Activated gamma-delta T cell treated with anti-CD3 and anti-CD28 coated beads, Interleukin-2, amount 50 U/mL, for 16 hours (primary cell): ENCODE measurements at regions not wholly inside any gene's neighbourhood (a gene's known extent, or its start where the extent isn't known, plus 50 kb on each side); places are given as distances from the start of the nearest gene placed in this dataset.
A peak's percentile ranks its signal among the peaks of the same experiment; 100 is the strongest.

Source experiments
- DNase-seq: peaks from one replicate; pipeline ENCODE4 v3.0.0-alpha.2; 2020; ENCODE audit warnings: low read depth

DNA sequence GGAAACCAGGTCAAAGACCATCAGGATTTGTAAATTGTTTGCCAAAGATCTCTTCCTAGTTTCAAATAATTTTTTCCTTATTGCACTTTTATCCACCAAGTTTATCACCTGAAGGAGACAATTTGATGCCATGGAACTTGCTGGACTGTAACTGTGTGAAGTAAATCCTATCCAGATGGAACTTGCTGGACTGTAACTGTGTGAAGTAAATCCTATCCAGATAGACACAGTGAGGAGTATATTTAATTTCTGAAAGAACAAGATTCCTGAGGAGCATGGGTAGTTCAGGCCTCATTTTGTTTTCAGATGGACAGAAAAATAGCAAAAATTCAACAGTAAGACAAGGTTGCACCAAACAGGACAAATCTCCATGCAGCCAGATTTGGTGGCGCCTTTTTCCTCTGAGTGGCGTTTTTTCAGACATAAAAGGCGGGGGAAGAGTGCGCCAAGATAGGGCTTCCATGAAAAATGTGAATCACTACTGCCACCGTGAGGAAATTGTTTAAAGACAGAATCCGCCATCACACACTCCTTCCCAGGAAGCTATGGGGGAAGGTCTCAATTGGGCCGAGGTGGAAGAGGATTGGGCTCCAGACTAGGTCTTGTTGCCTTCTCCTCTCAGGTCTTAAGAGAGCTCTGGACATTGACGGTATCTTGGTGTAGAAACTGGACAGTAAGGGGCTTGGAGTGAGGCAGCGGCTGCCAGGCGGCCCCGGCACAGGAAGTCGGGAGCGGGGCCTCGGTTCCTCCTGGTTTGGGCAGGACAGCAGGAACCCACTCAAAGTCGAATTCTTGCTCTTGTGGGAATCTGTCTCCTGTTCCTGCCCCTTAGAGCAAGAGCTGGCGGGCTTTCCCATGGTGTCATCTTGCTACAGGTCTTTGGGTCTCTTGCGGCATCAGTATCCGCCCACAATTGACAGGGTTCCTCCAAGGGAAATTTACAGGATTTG is 234.7 kb downstream of the OR13H1 start:
- DNase-seq = peak; percentile 61

DNA sequence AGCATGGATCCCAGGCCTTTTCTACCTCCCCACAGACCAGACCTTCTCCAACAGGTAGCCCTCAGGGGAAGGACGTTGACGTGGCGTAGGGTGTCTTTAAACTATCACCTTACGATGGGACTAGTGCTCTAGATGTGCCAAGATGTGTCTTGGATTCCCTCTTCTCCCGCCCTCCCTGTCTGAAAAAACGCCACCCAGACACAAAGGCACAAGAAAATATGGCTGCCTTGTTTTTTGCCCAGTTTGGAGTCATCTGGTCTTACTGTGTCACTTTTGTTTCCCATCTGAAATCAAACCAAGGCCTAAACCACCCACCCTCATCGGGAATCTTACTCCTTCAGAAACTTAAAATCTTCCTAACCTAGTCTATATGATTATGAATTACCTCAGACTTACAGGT is 235.4 kb downstream of the OR13H1 start:
- no peak for DNase-seq

- DNase-seq = no peak
These were observed 235.9 kb downstream of the OR13H1 start for GRCh38 chrX:131779741-131780140.

DNA sequence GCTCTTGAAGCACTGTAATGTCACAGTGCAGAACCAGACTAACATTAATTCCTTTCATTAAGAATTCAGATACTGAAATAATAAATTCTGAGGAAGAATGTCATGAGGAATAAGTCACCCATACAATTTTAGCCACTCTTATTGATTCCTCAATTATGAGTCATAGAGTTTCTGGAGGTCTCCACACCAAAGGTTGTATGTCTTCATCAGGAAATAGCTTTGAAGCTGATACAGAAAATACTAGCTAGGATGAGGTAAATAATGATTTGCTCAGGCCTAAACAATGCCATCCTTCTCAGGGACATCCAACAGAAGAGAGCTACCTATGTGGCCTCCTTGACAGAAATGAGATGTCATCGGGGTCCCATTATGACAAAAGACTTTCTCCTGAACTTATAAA is 238.8 kb downstream of the OR13H1 start:
- no peak for DNase-seq

DNA sequence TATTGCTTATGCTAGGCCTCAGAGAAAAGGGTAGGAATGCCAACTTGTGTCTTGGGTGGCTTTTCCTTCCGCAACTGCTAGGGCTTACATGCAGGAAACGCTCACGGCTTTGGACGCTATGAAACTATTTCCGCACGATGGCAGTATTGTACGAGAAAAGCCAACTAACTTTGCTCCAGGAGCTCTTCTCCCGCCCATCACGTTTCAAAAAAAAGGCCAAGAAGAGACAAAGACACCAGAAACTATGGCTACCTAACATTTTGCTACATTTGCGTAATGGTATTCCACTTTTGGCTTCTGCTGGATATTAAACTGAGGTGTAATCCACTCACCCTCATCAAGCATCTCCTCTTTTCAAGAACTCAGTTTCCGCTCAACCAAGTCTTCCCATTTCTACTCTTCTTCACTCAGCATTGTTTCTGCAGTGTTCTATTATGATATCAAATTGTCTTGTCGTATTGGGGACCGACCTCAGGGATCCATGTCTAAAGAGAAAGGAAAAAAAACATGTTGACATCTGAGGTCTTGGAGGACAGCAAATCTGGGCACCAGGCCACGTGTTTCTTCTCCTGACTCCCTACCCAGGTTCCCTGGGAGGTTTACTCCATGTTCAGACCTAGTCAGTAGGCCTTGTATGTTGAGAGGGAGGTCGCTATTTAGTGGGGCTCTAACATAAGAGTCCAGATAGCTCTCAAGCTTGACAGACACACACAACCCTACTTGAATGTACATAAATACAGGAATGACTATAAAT is 239.4 kb upstream of the STK26 start:
- peak; percentile 62 for DNase-seq

GRCh38 chrX:131789664-131790063 is 233.4 kb upstream of the STK26 start:
- no peak for DNase-seq

DNA sequence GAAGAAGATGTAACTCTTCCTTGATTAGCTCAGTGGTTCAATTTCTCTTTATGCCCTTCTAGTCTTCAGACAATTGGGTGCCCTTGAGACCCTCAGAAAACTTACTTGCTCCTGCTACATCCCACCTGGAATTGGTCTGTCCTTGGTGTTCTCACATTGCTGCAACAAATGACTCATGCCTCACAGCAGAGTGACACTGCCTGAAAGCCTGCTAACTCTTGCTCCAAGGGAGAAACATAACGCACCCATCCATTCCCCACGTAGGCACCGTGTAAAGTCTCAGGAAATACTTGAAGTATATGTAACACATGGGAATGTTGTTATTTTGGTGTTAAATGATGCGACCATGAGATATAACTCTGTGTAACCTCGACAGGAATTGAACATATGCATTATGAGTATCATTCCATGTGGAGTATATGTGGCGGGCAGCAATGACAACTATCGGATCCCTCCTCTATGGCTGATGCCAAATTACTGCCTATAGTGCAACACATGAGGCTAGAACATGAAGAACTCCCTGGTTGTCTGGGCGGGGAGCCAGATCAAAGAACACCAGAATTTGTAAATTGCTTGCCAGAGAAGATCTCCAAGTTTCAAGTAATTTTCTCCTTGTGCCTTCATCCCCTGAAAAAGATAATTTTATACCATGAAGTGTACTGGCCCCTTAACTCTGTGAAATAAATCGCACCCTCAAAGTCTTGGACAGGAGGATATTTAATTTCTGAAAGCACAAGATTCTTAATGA is 231.3 kb upstream of the STK26 start:
- DNase-seq = no peak

- peak; percentile 81 for DNase-seq
These were observed 230.7 kb upstream of the STK26 start for GRCh38 chrX:131792356-131792749.

- peak; percentile 80 for DNase-seq
These were observed 230.2 kb upstream of the STK26 start for GRCh38 chrX:131792789-131793462.

- no peak for DNase-seq
These were observed 227.5 kb upstream of the STK26 start for GRCh38 chrX:131795442-131796229.

- DNase-seq = no peak
These were observed 222.0 kb upstream of the STK26 start for GRCh38 chrX:131801066-131801465.

DNA sequence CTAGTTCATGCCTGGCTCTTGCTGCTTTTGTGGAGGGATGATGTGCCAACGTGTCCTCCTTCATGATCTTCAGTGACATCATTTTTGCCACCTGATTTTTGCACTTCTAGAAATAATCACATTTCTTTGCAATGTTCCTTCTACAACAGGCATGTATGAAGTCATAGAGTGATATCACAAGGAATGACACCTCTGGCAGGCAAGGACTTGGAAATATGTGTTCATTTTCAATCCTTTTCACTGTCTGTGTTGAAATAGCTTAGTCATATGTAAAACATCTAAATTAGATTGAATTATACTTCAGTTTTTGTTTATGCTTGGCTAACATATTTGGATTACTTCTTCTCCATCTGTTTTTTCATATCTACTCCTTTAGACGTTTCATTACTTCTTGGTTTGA is 221.2 kb upstream of the STK26 start:
- DNase-seq = no peak

- peak; percentile 59 for DNase-seq
These were observed 220.1 kb upstream of the STK26 start for GRCh38 chrX:131802836-131803626.

- DNase-seq = peak; percentile 75
These were observed 210.0 kb upstream of the STK26 start for GRCh38 chrX:131812847-131813825.

DNA sequence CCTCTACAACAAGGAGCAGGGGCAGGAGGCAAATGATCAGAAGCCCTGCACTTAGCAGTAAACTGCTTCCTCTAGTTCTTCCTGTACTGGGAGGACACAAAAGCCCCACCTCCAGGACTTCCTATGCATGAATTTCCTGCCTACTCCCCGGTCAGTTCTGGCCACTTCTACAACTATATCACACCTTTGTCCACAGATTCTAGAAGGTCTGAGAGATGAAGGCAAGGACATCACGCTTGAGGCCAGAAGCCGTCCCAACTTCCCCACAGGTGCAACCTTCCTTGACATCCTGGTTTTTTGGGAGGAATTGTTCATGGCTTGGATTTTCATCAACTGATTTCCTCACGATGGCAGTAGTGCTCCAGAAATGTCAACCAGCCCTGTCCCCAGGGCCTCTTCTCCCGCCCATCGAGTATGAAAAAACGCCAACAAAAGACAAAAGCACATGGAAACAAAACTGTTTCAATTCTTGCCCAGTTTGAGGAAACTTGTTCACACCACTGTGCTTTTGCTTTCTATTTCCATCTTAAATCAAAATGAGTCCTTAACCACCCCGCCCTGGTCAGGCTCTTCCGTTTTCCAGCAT is 206.5 kb upstream of the STK26 start:
- DNase-seq = peak; percentile 76

GRCh38 chrX:131818297-131818936 is 204.7 kb upstream of the STK26 start:
- no peak for DNase-seq

DNA sequence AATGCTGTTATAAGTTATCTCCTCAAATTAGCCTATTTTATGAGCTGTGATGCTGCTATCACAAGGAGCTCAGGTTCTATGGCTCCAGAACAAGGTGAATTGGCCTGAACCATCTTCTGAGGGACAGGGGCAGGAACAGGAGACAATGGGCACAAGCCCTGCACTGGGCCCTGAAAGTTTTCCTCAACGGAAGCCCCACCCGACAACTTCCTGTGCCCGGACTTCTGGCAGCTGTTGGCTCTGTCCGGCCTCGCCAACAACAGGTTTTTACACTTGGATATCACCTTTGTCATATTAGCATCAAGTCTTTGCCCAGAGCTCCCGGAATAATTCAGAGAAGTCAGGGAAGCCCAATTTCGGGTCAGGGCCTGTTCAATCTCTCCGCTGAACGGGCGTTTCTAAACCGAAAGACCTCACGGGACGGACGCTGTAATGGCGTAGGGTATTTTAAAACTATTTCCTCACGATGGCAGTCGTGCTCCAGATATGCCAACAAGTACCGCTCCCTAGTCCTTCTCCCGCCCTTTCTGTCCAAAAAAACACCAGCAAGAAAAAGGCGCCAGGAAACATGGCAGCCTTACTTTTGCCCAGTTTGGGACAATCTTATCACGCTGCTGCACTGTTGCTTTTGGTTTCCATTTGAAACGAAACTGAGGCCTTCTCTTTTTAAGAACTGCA is 201.0 kb upstream of the STK26 start:
- DNase-seq = peak; percentile 65
